ENCODE measurements at regions not wholly inside any gene's neighbourhood (a gene's known extent, or its start where the extent isn't known, plus 50 kb on each side); places are given as distances from the start of the nearest gene placed in this dataset.

DNA sequence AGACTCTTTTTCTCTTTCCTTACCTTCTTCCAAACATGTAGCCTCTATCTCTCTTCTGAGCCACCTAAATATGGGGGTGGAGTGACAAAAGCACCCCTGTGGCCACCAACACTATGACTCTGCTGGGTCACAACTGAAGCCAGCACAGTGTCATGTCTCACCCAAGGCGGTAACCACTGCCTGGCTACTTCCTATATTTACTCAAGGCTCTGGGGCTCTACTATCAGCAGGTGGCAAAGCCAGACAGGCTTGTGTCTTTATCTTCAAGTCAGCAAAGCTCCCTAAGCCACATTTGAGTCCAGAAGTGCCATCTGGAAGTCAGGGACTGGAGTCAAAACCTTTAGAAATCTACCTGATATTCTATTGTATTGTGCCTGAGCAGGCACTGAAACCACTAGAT, 1515.2 kb downstream of the PLA2G4A start:
- no peak overlapping the region for H3K27ac ChIP-seq (ENCODE audit: low read length)
- no peak overlapping the region for H3K4me3 ChIP-seq (ENCODE audit: low read length)
- no peaks in the 10 kb centered on the region for H3K27me3 ChIP-seq (ENCODE audit: control insufficient read depth, insufficient read depth, low read length)
- no peak for DNase-seq
- no peaks in the 10 kb centered on the region for H3K36me3 ChIP-seq (ENCODE audit: control insufficient read depth, insufficient read depth, low read length)
- WGBS (ENCODE audit: insufficient coverage, low lambda C conversion rate), result no CpG with 5 or more reads among the region's 1 CpG
- no peaks in the 10 kb centered on the region for H3K4me1 ChIP-seq (ENCODE audit: control insufficient read depth, insufficient read depth, low read length)
- H3K9me3 ChIP-seq (ENCODE audit: control insufficient read depth, low read depth, low read length), result no peaks in the 10 kb centered on the region

DNA sequence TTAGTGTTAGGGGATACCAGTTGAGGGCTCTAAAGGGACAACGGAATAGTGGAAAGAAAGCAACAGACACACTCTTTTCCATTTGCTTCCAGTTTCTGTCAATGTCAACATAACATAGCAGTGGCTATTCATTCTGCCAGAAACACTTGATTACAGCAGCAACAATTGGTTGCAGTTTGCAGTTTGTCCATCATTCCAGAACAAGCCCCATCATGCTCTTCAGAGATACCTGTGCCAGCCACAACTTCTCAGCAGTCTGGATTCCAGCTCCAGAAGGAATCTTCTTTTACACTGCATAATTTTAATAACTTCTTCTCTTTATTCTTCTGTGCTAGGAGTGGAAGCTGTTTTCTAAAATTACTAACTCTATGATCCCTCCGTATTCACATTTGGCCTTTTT, 1521.4 kb downstream of the PLA2G4A start:
- DNase-seq, result no peak
- H3K4me1 ChIP-seq (ENCODE audit: control insufficient read depth, insufficient read depth, low read length), result no peaks in the 10 kb centered on the region
- H3K9me3 ChIP-seq (ENCODE audit: control insufficient read depth, low read depth, low read length), result no peaks in the 10 kb centered on the region
- H3K27me3 ChIP-seq (ENCODE audit: control insufficient read depth, insufficient read depth, low read length), result no peaks in the 10 kb centered on the region
- no peak overlapping the region for H3K4me3 ChIP-seq (ENCODE audit: low read length)
- WGBS (ENCODE audit: insufficient coverage, low lambda C conversion rate), result 90% methylated on average over 1 of the region's 2 CpGs
- H3K36me3 ChIP-seq (ENCODE audit: control insufficient read depth, insufficient read depth, low read length), result no peaks in the 10 kb centered on the region
- no peak overlapping the region for H3K27ac ChIP-seq (ENCODE audit: low read length)

DNA sequence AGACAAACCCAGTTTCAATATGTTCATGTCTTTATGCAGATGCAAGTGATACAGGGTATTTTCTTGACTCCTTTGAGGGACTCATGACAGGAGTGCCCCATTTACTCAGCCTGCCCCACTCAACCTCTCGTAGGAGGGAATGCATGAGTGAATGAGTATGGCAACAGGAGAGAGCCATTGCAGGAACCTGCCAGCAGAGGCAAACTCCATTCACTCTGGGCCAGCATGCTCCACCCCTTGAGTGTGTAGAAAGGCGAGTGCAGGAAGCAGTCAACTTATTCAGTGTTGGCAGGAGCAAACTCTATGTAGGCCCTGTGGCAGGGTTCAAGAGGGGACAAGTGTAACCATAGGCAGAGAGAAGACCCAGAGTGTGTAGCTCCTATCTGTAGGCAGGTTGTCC, 1526.3 kb downstream of the PLA2G4A start:
- no peak for DNase-seq
- Histone ChIP-seq H3K9me3 (ENCODE audit: control insufficient read depth, low read depth, low read length) (peaks cover 6% of the 10 kb centered on the region), H3K27ac (ENCODE audit: low read length) (no peak overlapping the region), H3K4me3 (ENCODE audit: low read length) (no peak overlapping the region), H3K27me3 (ENCODE audit: control insufficient read depth, insufficient read depth, low read length) (no peaks in the 10 kb centered on the region), H3K4me1 (ENCODE audit: control insufficient read depth, insufficient read depth, low read length) (no peaks in the 10 kb centered on the region), H3K36me3 (ENCODE audit: control insufficient read depth, insufficient read depth, low read length) (no peaks in the 10 kb centered on the region)
- no CpG with 5 or more reads among the region's 2 CpGs for WGBS (ENCODE audit: insufficient coverage, low lambda C conversion rate)

DNA sequence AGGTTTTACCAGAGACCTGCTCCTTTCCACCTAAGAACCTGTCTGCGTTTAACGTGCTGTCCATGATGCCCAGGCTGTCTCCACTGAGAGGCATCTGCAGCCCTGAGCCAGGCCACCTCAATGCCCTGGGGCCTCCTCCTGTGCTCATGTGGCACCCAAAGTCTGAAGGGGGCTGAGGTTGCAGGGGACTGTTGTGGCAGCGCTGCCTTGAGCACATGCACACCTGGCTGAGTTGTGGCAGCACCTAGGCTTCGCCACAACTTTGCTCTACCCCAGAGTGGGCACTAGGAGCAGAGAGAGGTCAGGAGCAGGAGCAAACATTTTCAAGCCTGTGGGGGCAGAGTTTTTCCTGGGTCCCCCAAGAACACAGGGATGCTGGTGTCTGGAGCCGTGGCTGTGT, 1527.1 kb downstream of the PLA2G4A start:
- H3K9me3 ChIP-seq (ENCODE audit: control insufficient read depth, low read depth, low read length), result peaks cover 6% of the 10 kb centered on the region
- no peak overlapping the region for H3K4me3 ChIP-seq (ENCODE audit: low read length)
- no peaks in the 10 kb centered on the region for H3K27me3 ChIP-seq (ENCODE audit: control insufficient read depth, insufficient read depth, low read length)
- H3K4me1 ChIP-seq (ENCODE audit: control insufficient read depth, insufficient read depth, low read length), result no peaks in the 10 kb centered on the region
- DNase-seq, result no peak
- H3K36me3 ChIP-seq (ENCODE audit: control insufficient read depth, insufficient read depth, low read length), result no peaks in the 10 kb centered on the region
- no CpG with 5 or more reads among the region's 5 CpGs for WGBS (ENCODE audit: insufficient coverage, low lambda C conversion rate)
- no peak overlapping the region for H3K27ac ChIP-seq (ENCODE audit: low read length)

DNA sequence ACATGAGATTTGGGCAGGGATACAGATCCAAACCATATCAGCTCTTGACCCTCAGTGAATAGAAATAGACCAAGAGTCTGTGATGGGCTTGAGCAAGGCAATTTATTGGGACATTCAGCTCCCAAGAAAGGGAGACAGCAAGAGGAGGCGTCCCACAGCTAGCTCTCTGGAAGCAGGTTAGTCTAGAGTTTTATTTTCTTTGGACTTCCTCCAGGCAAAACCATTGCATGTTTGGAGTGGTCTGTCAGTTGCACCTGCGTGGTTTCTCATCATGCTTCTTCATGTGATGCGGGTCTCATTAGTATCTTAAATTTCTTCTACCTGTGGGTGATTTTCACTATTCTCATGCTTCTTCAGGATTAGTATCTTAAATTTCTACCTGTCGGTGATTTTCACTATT, 1530.6 kb downstream of the PLA2G4A start:
- Histone ChIP-seq H3K27ac (ENCODE audit: low read length) (no peak overlapping the region), H3K27me3 (ENCODE audit: control insufficient read depth, insufficient read depth, low read length) (no peaks in the 10 kb centered on the region), H3K36me3 (ENCODE audit: control insufficient read depth, insufficient read depth, low read length) (no peaks in the 10 kb centered on the region), H3K4me1 (ENCODE audit: control insufficient read depth, insufficient read depth, low read length) (no peaks in the 10 kb centered on the region), H3K9me3 (ENCODE audit: control insufficient read depth, low read depth, low read length) (peaks cover 6% of the 10 kb centered on the region), H3K4me3 (ENCODE audit: low read length) (no peak overlapping the region)
- no CpG with 5 or more reads among the region's 4 CpGs for WGBS (ENCODE audit: insufficient coverage, low lambda C conversion rate)
- DNase-seq, result no peak

DNA sequence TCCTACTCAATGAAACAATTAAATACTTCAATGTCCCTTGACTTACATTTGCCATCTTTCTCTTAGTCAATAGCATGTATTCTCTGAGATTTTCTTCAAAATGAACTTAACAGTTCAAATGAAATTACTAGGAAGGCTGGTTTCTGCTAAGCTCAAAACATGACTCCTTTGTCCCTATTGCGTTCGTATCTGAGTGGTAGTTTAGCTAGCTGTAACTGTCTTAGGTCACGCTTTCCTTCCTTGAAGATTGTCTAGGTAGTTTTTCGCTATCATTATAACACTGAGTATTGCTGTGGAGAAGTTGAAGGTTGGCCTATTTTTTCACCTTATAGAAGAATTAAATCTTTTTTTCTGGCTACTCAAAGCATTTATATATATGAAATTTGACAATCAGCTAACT, 1535.2 kb downstream of the PLA2G4A start:
- WGBS (ENCODE audit: insufficient coverage, low lambda C conversion rate), result 100% methylated on average over 1 of the region's 4 CpGs

DNA sequence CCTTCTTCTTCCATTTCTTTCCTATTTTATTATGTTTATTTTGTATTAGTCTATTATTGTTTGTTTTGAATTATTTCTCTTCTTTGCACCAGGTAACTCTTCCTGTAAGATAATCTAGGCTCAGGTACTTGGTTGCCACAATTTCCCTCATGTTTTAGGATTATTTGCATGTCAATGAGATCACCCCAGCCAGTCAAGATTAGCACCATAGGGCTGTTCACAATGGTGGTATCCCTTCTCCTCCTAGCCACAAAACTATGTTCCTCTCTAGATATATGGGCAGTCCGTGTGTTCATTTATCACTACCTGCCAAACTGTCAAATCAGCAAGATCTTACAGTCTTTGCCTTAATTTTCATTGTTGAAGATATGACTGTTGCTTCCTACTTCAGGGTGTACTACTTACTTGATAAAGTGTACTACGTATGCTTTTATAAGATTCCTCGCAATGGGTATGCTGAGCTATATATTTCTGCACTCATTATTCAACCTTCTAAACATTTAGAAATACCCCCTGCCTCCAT, 1536.2 kb downstream of the PLA2G4A start:
- Histone ChIP-seq H3K4me3 (ENCODE audit: low read length) (no peak overlapping the region), H3K27ac (ENCODE audit: low read length) (no peak overlapping the region), H3K9me3 (ENCODE audit: control insufficient read depth, low read depth, low read length) (no peaks in the 10 kb centered on the region), H3K4me1 (ENCODE audit: control insufficient read depth, insufficient read depth, low read length) (peaks cover 3% of the 10 kb centered on the region), H3K36me3 (ENCODE audit: control insufficient read depth, insufficient read depth, low read length) (no peaks in the 10 kb centered on the region), H3K27me3 (ENCODE audit: control insufficient read depth, insufficient read depth, low read length) (no peaks in the 10 kb centered on the region)
- DNase-seq, result no peak
- 100% methylated on average over 1 of the region's 3 CpGs for WGBS (ENCODE audit: insufficient coverage, low lambda C conversion rate)

More for the DNA sequence above, 1535.2 kb downstream of the PLA2G4A start:
- DNase-seq, result no peak
- H3K4me3 ChIP-seq (ENCODE audit: low read length), result no peak overlapping the region
- H3K27ac ChIP-seq (ENCODE audit: low read length), result no peak overlapping the region
- no peaks in the 10 kb centered on the region for H3K9me3 ChIP-seq (ENCODE audit: control insufficient read depth, low read depth, low read length)
- H3K4me1 ChIP-seq (ENCODE audit: control insufficient read depth, insufficient read depth, low read length), result peaks cover 3% of the 10 kb centered on the region
- H3K27me3 ChIP-seq (ENCODE audit: control insufficient read depth, insufficient read depth, low read length), result no peaks in the 10 kb centered on the region
- H3K36me3 ChIP-seq (ENCODE audit: control insufficient read depth, insufficient read depth, low read length), result no peaks in the 10 kb centered on the region

DNA sequence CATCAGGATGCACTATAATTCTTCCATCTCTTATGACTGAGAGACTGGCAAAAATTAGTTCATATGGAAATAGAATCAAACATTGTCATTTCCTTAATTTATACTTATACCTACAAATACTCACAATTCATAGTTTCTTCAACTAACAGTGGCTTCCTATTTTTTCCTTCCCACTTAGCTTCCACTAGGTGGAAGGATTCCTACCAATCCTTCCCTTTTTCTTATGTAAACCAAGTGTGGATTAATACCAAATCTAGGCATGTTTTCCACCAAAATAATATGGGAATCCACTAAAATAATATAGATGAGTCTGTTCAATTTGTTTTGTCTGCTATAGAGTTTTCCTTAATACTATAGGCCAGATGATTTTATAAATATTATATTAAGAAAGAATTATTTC, 1537.1 kb downstream of the PLA2G4A start:
- Histone ChIP-seq H3K36me3 (ENCODE audit: control insufficient read depth, insufficient read depth, low read length) (no peaks in the 10 kb centered on the region), H3K4me1 (ENCODE audit: control insufficient read depth, insufficient read depth, low read length) (peaks cover 3% of the 10 kb centered on the region), H3K27me3 (ENCODE audit: control insufficient read depth, insufficient read depth, low read length) (no peaks in the 10 kb centered on the region), H3K4me3 (ENCODE audit: low read length) (no peak overlapping the region), H3K9me3 (ENCODE audit: control insufficient read depth, low read depth, low read length) (no peaks in the 10 kb centered on the region), H3K27ac (ENCODE audit: low read length) (no peak overlapping the region)
- no peak for DNase-seq

DNA sequence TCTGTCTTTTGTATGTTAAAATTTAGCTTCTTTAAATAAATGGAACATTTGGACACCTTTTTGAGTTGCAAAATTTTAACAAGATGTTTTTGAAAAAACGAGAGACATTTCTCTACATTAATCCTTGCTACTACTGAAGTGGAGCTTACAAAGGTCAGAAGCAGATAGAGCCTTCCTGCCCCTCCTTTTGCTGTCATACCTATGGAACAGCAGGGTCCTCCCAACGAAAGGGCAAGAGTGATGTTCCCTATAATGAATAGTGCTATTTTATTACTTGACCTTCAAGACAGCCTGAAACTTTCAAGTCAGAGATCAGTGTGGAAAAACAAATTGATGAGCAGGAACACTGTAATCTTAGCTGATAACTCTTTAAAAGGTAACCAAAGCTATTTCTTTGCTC, 1538.9 kb downstream of the PLA2G4A start:
- Histone ChIP-seq H3K9me3 (ENCODE audit: control insufficient read depth, low read depth, low read length) (no peaks in the 10 kb centered on the region), H3K27me3 (ENCODE audit: control insufficient read depth, insufficient read depth, low read length) (no peaks in the 10 kb centered on the region), H3K27ac (ENCODE audit: low read length) (peak overlapping the region; percentile 76), H3K36me3 (ENCODE audit: control insufficient read depth, insufficient read depth, low read length) (no peaks in the 10 kb centered on the region), H3K4me3 (ENCODE audit: low read length) (no peak overlapping the region), H3K4me1 (ENCODE audit: control insufficient read depth, insufficient read depth, low read length) (peaks cover 3% of the 10 kb centered on the region)
- DNase-seq, result peak; percentile 68 to 89
- WGBS (ENCODE audit: insufficient coverage, low lambda C conversion rate), result no CpG with 5 or more reads among the region's 2 CpGs

DNA sequence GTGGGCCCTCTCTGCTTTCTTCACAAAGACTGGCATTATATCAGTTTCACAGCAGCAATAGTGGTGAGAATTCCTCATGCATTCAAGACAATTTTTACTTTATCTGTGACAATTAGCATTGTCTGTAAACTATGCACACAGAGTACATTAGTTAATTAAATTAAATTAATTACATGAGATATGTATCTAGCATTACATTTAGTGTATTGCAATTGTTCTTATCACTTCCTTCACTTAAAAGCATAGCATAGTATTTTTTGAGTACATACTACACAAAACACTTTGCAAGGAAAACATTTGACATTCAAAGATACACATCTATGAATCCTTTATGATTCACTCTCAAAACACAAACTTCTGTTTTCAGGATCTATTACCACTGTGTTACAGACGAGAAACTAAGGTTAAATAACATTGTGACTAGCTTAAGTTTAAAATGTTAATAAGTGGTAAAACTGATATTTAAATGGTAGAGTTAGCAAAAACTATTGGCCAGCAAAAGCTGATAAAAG, 1542.6 kb downstream of the PLA2G4A start:
- H3K27ac ChIP-seq (ENCODE audit: low read length), result no peak overlapping the region
- 100% methylated on average over 1 of the region's 1 CpG for WGBS (ENCODE audit: insufficient coverage, low lambda C conversion rate)
- no peak for DNase-seq
- peaks cover 3% of the 10 kb centered on the region for H3K4me1 ChIP-seq (ENCODE audit: control insufficient read depth, insufficient read depth, low read length)
- no peak overlapping the region for H3K4me3 ChIP-seq (ENCODE audit: low read length)
- no peaks in the 10 kb centered on the region for H3K9me3 ChIP-seq (ENCODE audit: control insufficient read depth, low read depth, low read length)
- no peaks in the 10 kb centered on the region for H3K27me3 ChIP-seq (ENCODE audit: control insufficient read depth, insufficient read depth, low read length)
- no peaks in the 10 kb centered on the region for H3K36me3 ChIP-seq (ENCODE audit: control insufficient read depth, insufficient read depth, low read length)

DNA sequence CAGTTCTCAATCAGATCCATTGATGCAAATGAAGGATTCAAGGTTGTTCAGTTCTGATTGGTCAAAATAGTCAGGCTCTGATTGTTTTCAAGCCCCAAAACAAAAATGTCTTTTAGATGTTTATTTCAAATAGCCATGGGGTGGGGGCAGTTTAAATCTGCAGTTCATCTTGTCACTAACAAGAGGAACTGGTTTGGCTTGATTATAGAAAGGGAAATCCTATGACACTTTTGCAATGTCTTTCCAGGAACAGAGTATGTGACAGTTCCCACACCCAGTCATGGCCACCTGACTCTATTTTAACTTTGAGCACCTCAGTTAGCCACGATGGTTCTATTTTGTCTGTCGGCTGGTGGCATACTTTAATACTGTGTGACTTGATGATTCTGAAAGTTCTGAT, 1544.1 kb downstream of the PLA2G4A start:
- no peaks in the 10 kb centered on the region for H3K36me3 ChIP-seq (ENCODE audit: control insufficient read depth, insufficient read depth, low read length)
- no peak for DNase-seq
- H3K27me3 ChIP-seq (ENCODE audit: control insufficient read depth, insufficient read depth, low read length), result no peaks in the 10 kb centered on the region
- H3K4me3 ChIP-seq (ENCODE audit: low read length), result no peak overlapping the region
- no peak overlapping the region for H3K27ac ChIP-seq (ENCODE audit: low read length)
- H3K4me1 ChIP-seq (ENCODE audit: control insufficient read depth, insufficient read depth, low read length), result no peaks in the 10 kb centered on the region
- 100% methylated on average over 1 of the region's 2 CpGs for WGBS (ENCODE audit: insufficient coverage, low lambda C conversion rate)
- no peaks in the 10 kb centered on the region for H3K9me3 ChIP-seq (ENCODE audit: control insufficient read depth, low read depth, low read length)
